ENCODE measurements at regions not wholly inside any gene's neighbourhood (a gene's known extent, or its start where the extent isn't known, plus 50 kb on each side); places are given as distances from the start of the nearest gene placed in this dataset.

DNA sequence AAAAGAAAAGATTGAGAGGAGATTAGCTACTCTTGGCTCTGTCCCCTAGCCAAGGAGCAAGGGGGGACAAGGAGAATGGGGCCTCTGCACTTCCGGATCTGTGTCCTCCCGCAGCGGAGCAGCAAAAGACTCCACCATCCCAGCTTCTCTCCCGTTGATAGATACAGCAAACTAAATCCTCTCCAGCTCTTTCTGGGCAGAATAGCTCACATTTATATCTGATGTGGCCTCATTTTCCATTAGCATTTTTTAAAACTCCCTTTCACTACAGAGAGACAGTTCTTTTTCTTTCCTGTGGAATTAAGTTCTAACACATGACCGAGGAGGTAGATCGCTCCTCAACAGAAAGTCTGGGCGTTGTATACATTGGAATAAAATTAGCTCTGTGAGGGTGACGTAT is 260.9 kb upstream of the SOX4 start:
- TF ChIP-seq, protein P1, sequence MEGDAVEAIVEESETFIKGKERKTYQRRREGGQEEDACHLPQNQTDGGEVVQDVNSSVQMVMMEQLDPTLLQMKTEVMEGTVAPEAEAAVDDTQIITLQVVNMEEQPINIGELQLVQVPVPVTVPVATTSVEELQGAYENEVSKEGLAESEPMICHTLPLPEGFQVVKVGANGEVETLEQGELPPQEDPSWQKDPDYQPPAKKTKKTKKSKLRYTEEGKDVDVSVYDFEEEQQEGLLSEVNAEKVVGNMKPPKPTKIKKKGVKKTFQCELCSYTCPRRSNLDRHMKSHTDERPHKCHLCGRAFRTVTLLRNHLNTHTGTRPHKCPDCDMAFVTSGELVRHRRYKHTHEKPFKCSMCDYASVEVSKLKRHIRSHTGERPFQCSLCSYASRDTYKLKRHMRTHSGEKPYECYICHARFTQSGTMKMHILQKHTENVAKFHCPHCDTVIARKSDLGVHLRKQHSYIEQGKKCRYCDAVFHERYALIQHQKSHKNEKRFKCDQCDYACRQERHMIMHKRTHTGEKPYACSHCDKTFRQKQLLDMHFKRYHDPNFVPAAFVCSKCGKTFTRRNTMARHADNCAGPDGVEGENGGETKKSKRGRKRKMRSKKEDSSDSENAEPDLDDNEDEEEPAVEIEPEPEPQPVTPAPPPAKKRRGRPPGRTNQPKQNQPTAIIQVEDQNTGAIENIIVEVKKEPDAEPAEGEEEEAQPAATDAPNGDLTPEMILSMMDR (conservative IDR thresholded peaks at IDR 0.05 in 1 of 2, IDR thresholded peaks at IDR 0.05 in 1 of 2; ENCODE audit: low read depth in 1 of 2, low read length in 2 of 2), result no peak
- TF ChIP-seq EZH2 (IDR thresholded peaks at IDR 0.05; ENCODE audit: low read length, missing control alignments), result no peak
- H3K4me2 ChIP-seq (ENCODE audit: extremely low read depth, insufficient read depth, low read length), result no peak overlapping the region
- no peaks in the 10 kb centered on the region for H3K9me3 ChIP-seq (ENCODE audit: control insufficient read depth, insufficient read depth, low read depth, low read length)
- no peaks in the 10 kb centered on the region for H3K27me3 ChIP-seq (ENCODE audit: control insufficient read depth, insufficient read depth, low read length)
- H3K36me3 ChIP-seq (ENCODE audit: control insufficient read depth, insufficient read depth, low read length), result no peaks in the 10 kb centered on the region
- H4K20me1 ChIP-seq (ENCODE audit: control insufficient read depth, extremely low read depth, insufficient read depth, low read length), result no peaks in the 10 kb centered on the region
- no peak overlapping the region for H2AFZ ChIP-seq (ENCODE audit: low read length)
- H3K4me3 ChIP-seq (replicated peaks in 1 of 4; ENCODE audit: control extremely low read depth in 1 of 4, insufficient read depth in 1 of 4, low read depth in 3 of 4, low read length in 4 of 4), result no peak overlapping the region
- H3K79me2 ChIP-seq (ENCODE audit: control insufficient read depth, insufficient read depth, low read length), result no peaks in the 10 kb centered on the region
- no peak overlapping the region for H3K9ac ChIP-seq (ENCODE audit: insufficient read depth, low read length)
- DNase-seq (ENCODE audit: low read depth in 2 of 2), result no peak
- no peaks in the 10 kb centered on the region for H3K4me1 ChIP-seq (ENCODE audit: control insufficient read depth, extremely low read depth, insufficient read depth, low read length)
- H3K27ac ChIP-seq (ENCODE audit: insufficient read depth, low read length), result no peak overlapping the region

GRCh38 chr6:21333715-21334114 is 259.8 kb upstream of the SOX4 start:
- Histone ChIP-seq H3K4me2 (ENCODE audit: extremely low read depth, insufficient read depth, low read length) (no peak overlapping the region), H3K36me3 (ENCODE audit: control insufficient read depth, insufficient read depth, low read length) (no peaks in the 10 kb centered on the region), H3K4me3 (replicated peaks in 1 of 4; ENCODE audit: control extremely low read depth in 1 of 4, insufficient read depth in 1 of 4, low read depth in 3 of 4, low read length in 4 of 4) (no peak overlapping the region), H3K79me2 (ENCODE audit: control insufficient read depth, insufficient read depth, low read length) (no peaks in the 10 kb centered on the region), H3K9me3 (ENCODE audit: control insufficient read depth, insufficient read depth, low read depth, low read length) (no peaks in the 10 kb centered on the region), H3K4me1 (ENCODE audit: control insufficient read depth, extremely low read depth, insufficient read depth, low read length) (no peaks in the 10 kb centered on the region), H2AFZ (ENCODE audit: low read length) (no peak overlapping the region), H3K27ac (ENCODE audit: insufficient read depth, low read length) (no peak overlapping the region), H3K27me3 (ENCODE audit: control insufficient read depth, insufficient read depth, low read length) (no peaks in the 10 kb centered on the region), H3K9ac (ENCODE audit: insufficient read depth, low read length) (no peak overlapping the region), H4K20me1 (ENCODE audit: control insufficient read depth, extremely low read depth, insufficient read depth, low read length) (no peaks in the 10 kb centered on the region)
- DNase-seq (ENCODE audit: low read depth in 2 of 2), result no peak
- TF ChIP-seq, protein P1 (conservative IDR thresholded peaks at IDR 0.05 in 1 of 2, IDR thresholded peaks at IDR 0.05 in 1 of 2; ENCODE audit: low read depth in 1 of 2, low read length in 2 of 2), result no peak
- no peak for TF ChIP-seq EZH2 (IDR thresholded peaks at IDR 0.05; ENCODE audit: low read length, missing control alignments)

GRCh38 chr6:21334651-21335050 is 258.9 kb upstream of the SOX4 start:
- H3K36me3 ChIP-seq (ENCODE audit: control insufficient read depth, insufficient read depth, low read length), result no peaks in the 10 kb centered on the region
- H3K27ac ChIP-seq (ENCODE audit: insufficient read depth, low read length), result no peak overlapping the region
- H4K20me1 ChIP-seq (ENCODE audit: control insufficient read depth, extremely low read depth, insufficient read depth, low read length), result no peaks in the 10 kb centered on the region
- H3K4me2 ChIP-seq (ENCODE audit: extremely low read depth, insufficient read depth, low read length), result no peak overlapping the region
- no peaks in the 10 kb centered on the region for H3K9me3 ChIP-seq (ENCODE audit: control insufficient read depth, insufficient read depth, low read depth, low read length)
- H3K4me3 ChIP-seq (replicated peaks in 1 of 4; ENCODE audit: control extremely low read depth in 1 of 4, insufficient read depth in 1 of 4, low read depth in 3 of 4, low read length in 4 of 4), result no peak overlapping the region
- no peak overlapping the region for H3K9ac ChIP-seq (ENCODE audit: insufficient read depth, low read length)
- H3K4me1 ChIP-seq (ENCODE audit: control insufficient read depth, extremely low read depth, insufficient read depth, low read length), result no peaks in the 10 kb centered on the region
- TF ChIP-seq, protein P1 (conservative IDR thresholded peaks at IDR 0.05 in 1 of 2, IDR thresholded peaks at IDR 0.05 in 1 of 2; ENCODE audit: low read depth in 1 of 2, low read length in 2 of 2), result no peak
- TF ChIP-seq EZH2 (IDR thresholded peaks at IDR 0.05; ENCODE audit: low read length, missing control alignments), result no peak
- no peak for DNase-seq (ENCODE audit: low read depth in 2 of 2)
- H3K79me2 ChIP-seq (ENCODE audit: control insufficient read depth, insufficient read depth, low read length), result no peaks in the 10 kb centered on the region
- no peak overlapping the region for H2AFZ ChIP-seq (ENCODE audit: low read length)
- H3K27me3 ChIP-seq (ENCODE audit: control insufficient read depth, insufficient read depth, low read length), result no peaks in the 10 kb centered on the region

All from fibroblast of lung (primary cell).